ENCODE measurements at regions not wholly inside any gene's neighbourhood (a gene's known extent, or its start where the extent isn't known, plus 50 kb on each side); places are given as distances from the start of the nearest gene placed in this dataset.
A peak's percentile ranks its signal among the peaks of the same experiment; 100 is the strongest.
"Not testable (repeated sequence)": the region's sequence is repeated elsewhere in the genome, so short reads cannot be mapped to it uniquely, and the experiment has no call there.

DNA sequence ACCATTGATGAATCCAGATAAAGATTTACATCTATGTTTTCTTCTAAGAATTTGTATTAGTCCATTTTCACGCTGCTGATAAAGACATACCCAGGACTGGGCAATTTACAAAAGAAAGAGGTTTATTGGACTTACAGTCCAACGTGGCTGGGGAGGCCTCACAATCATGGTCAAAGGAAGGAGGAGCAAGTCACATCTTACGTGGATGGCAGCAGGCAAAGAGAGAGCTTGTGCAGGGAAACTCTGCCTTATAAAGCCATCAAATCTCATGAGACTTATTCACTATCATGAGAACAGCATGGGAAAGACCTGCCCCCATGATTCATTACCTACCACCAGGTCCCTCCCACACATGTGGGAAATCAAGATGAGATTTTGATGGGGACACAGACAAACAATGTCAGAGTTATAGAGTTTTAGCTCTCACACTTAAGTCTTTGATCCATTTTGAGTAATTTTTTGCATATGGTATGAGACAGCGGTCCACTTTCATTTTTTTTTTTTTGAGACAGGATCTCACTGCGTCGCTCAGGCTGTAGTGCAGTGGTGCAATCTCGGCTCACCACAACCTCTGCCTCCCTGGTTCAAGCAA is 53.5 kb upstream of the JADE2 start:
- peak in 1 of 2 experiments; percentile 5 for DNase-seq (ENCODE audit: low spot score in 2 of 2, unreplicated experiment in 2 of 2)
- H3K4me3 Mint-ChIP-seq; H3K4me1 Mint-ChIP-seq; H3K36me3 Mint-ChIP-seq; H3K27ac Mint-ChIP-seq; H3K27me3 Mint-ChIP-seq (ENCODE audit: low read depth): not testable (repeated sequence)
- peaks cover 14% of the 10 kb centered on the region for H3K9me3 Mint-ChIP-seq

- H3K4me1 Mint-ChIP-seq, result peaks cover 21% of the 10 kb centered on the region
- no peaks in the 10 kb centered on the region for H3K36me3 Mint-ChIP-seq
- H3K27ac Mint-ChIP-seq, result no peak overlapping the region
- H3K4me3 Mint-ChIP-seq, result no peak overlapping the region
- H3K9me3 Mint-ChIP-seq, result peaks cover 13% of the 10 kb centered on the region
- H3K27me3 Mint-ChIP-seq (ENCODE audit: low read depth), result no peaks in the 10 kb centered on the region
- DNase-seq (ENCODE audit: low spot score in 2 of 2, unreplicated experiment in 2 of 2), result peak in 1 of 2 experiments; percentile 20
- no peak for TF ChIP-seq CTCF (IDR thresholded peaks at IDR 0.05; ENCODE audit: unreplicated experiment)
Observed at GRCh38 chr5:134468921-134469400, 56.5 kb upstream of the JADE2 start.

GRCh38 chr5:134467231-134467630 is 55.5 kb upstream of the CDKN2AIPNL start:
- peak in 1 of 2 experiments; percentile 34 for DNase-seq (ENCODE audit: low spot score in 2 of 2, unreplicated experiment in 2 of 2)
- H3K4me3 Mint-ChIP-seq, result peak overlapping the region; percentile 5
- H3K36me3 Mint-ChIP-seq, result no peaks in the 10 kb centered on the region
- TF ChIP-seq CTCF (IDR thresholded peaks at IDR 0.05; ENCODE audit: unreplicated experiment), result no peak
- no peaks in the 10 kb centered on the region for H3K27me3 Mint-ChIP-seq (ENCODE audit: low read depth)
- peaks cover 4% of the 10 kb centered on the region for H3K9me3 Mint-ChIP-seq
- H3K27ac Mint-ChIP-seq, result peak overlapping the region; percentile 78
- peaks cover 39% of the 10 kb centered on the region for H3K4me1 Mint-ChIP-seq

GRCh38 chr5:134466241-134467069 is 54.8 kb upstream of the CDKN2AIPNL start:
- no peaks in the 10 kb centered on the region for H3K36me3 Mint-ChIP-seq
- H3K4me3 Mint-ChIP-seq, result peak overlapping the region; percentile 76
- peak; percentile 47 to 71 for DNase-seq (ENCODE audit: low spot score in 2 of 2, unreplicated experiment in 2 of 2)
- no peak for TF ChIP-seq CTCF (IDR thresholded peaks at IDR 0.05; ENCODE audit: unreplicated experiment)
- peak overlapping the region; percentile 91 for H3K27ac Mint-ChIP-seq
- H3K27me3 Mint-ChIP-seq (ENCODE audit: low read depth), result no peaks in the 10 kb centered on the region
- H3K4me1 Mint-ChIP-seq, result peaks cover 45% of the 10 kb centered on the region
- H3K9me3 Mint-ChIP-seq, result no peaks in the 10 kb centered on the region

DNA sequence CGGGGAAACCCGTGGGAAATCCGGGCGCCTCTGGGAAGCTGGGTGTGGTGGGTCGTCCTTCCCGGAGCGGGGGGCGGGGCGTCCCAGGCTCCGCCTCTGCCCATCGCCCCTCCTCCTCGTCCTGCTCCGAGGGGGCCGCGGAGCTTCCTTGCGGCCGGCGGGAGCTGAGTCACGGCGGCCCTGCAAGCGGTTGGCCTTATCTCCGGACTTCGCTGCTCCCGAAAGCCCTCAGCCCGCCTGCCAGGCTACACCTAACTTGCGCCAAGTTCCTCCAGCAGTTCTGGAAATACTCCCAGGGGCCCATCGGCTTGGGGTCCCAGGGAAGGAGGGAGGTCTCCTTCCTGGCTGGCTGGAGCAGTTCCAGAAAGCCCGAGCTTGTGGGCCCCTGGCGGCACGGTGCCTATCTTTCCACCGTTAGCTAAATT is 54.1 kb upstream of the CDKN2AIPNL start:
- Mint-ChIP-seq H3K27ac (peak overlapping the region; percentile 91), H3K4me3 (peak overlapping the region; percentile 76), H3K4me1 (peaks cover 45% of the 10 kb centered on the region), H3K9me3 (no peaks in the 10 kb centered on the region), H3K27me3 (ENCODE audit: low read depth) (no peaks in the 10 kb centered on the region), H3K36me3 (no peaks in the 10 kb centered on the region)
- TF ChIP-seq CTCF (IDR thresholded peaks at IDR 0.05; ENCODE audit: unreplicated experiment), result no peak
- DNase-seq (ENCODE audit: low spot score in 2 of 2, unreplicated experiment in 2 of 2), result peak; percentile 69 to 84

Data from mesothelial cell of epicardium (in vitro differentiated cells).